Mesendoderm (in vitro differentiated cells): ENCODE measurements at regions not wholly inside any gene's neighbourhood (a gene's known extent, or its start where the extent isn't known, plus 50 kb on each side); places are given as distances from the start of the nearest gene placed in this dataset.

Source experiments
- DNase-seq: peaks from one replicate; pipeline ENCODE4 v3.0.0; 2013
- H2AK5ac ChIP-seq: 2 replicates; pipeline ENCODE4 v1.6.1; 2013; ENCODE audit warnings: low read length, inconsistent platforms
- H2BK120ac ChIP-seq: 2 replicates; pipeline ENCODE4 v1.6.1; 2013; ENCODE audit warnings: low read depth, mild to moderate bottlenecking, low read length, moderate library complexity, mixed read lengths
- H2BK15ac ChIP-seq: replicated peaks from 2 replicates; pipeline ENCODE4 v1.6.1; 2013; ENCODE audit warnings: low read depth, mild to moderate bottlenecking, moderate library complexity
- H2BK5ac ChIP-seq: 2 replicates; pipeline ENCODE4 v1.6.1; 2013; ENCODE audit warnings: low read length, inconsistent platforms
- H3K18ac ChIP-seq: 2 replicates; pipeline ENCODE4 v1.6.1; 2013; ENCODE audit warnings: mild to moderate bottlenecking, low read length, mixed read lengths
- H3K23ac ChIP-seq: one replicate; pipeline ENCODE4 v1.6.1; 2013; ENCODE audit warnings: low read length
- H3K27ac ChIP-seq: 2 replicates; pipeline ENCODE4 v1.5.1; 2013; ENCODE audit warnings: low read depth, mild to moderate bottlenecking, inconsistent platforms, low read length, moderate library complexity
- H3K27me3 ChIP-seq: 2 replicates; pipeline ENCODE4 v1.6.1; 2013; ENCODE audit warnings: low read length, control low read depth, mild to moderate bottlenecking, inconsistent platforms; ENCODE audit not compliant: insufficient read depth, poor library complexity
- H3K36me3 ChIP-seq: 2 replicates; pipeline ENCODE4 v1.6.1; 2013; ENCODE audit warnings: low read length, inconsistent platforms; ENCODE audit not compliant: control insufficient read depth, insufficient read depth
- H3K4ac ChIP-seq: one replicate; pipeline ENCODE4 v1.6.1; 2013; ENCODE audit warnings: low read depth, mild to moderate bottlenecking, low read length, moderate library complexity
- H3K4me1 ChIP-seq: 2 replicates; pipeline ENCODE4 v1.6.1; 2013; ENCODE audit warnings: low read depth, low read length, inconsistent platforms; ENCODE audit not compliant: control insufficient read depth
- H3K4me2 ChIP-seq: 2 replicates; pipeline ENCODE4 v1.6.1; 2013; ENCODE audit warnings: low read length
- H3K4me3 ChIP-seq: 2 replicates; pipeline ENCODE4 v1.5.1; 2013; ENCODE audit warnings: mild to moderate bottlenecking, low read length
- H3K56ac ChIP-seq: one replicate; pipeline ENCODE4 v1.6.1; 2013; ENCODE audit warnings: low read length
- H3K79me1 ChIP-seq: 2 replicates; pipeline ENCODE4 v1.6.1; 2013; ENCODE audit warnings: low read length, inconsistent platforms
- H3K79me2 ChIP-seq: 2 replicates; pipeline ENCODE4 v1.6.1; 2013; ENCODE audit warnings: mild to moderate bottlenecking, low read length; ENCODE audit not compliant: control insufficient read depth, insufficient read depth
- H3K9ac ChIP-seq: 2 replicates; pipeline ENCODE4 v1.6.1; 2013; ENCODE audit warnings: low read length, inconsistent platforms
- H4K5ac ChIP-seq: one replicate; pipeline ENCODE4 v1.6.1; 2013; ENCODE audit warnings: low read length
- H4K8ac ChIP-seq: one replicate; pipeline ENCODE4 v1.6.1; 2013; ENCODE audit warnings: low read depth, mild to moderate bottlenecking, control low read depth, low read length, moderate library complexity
- WGBS: extraction: QIAGEN DNeasy Blood & Tissue Kit; methylation state at CpG from one replicate; pipeline ENCODE4 v1.1.7; 2013; ENCODE audit warnings: low lambda C conversion rate, missing lambda C conversion rate; ENCODE audit not compliant: insufficient coverage; ENCODE audit errors: extremely low coverage; 5-methylcytosine and 5-hydroxymethylcytosine counted together

DNA sequence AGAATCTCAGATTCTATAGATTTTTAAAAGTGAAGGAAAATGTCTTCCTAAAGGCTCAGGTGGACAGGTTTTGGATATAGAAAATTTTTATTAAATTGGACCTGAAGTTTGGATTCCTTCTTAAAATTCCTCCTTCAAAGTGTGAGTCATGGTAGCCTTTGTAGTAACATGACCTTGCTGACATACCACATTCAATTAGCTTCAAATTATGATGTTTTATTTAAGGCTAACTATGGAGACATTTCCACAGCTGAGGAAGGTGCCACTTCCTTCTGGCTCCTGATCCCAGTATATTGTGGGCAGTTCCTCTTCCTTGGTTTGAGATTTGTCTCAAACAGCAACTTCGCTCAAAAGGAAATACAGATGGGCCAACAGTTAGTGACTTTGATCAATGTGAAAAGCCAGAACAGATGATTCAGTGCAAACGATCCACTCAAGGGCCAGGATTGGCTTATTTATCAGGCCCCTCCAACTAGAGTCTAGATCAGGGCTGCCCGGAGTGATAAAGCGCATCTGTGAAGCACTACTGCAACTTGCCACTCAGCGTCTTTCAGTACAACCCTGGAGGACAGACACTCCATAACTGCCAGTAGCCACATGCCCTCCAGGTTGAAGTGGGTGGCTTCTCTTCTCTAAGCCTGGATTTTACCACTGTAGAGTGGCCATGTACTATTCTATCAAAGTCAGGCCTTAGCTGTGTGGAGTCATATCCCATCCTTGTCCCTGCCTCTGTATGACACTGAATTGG is 573.5 kb downstream of the KIF20B start:
- no peak overlapping the region for H2AK5ac ChIP-seq
- no peaks in the 10 kb centered on the region for H3K4me1 ChIP-seq
- no peaks in the 10 kb centered on the region for H3K27me3 ChIP-seq
- H2BK5ac ChIP-seq, result no peak overlapping the region
- no peak overlapping the region for H2BK120ac ChIP-seq
- H3K18ac ChIP-seq, result no peak overlapping the region
- no peak overlapping the region for H3K4ac ChIP-seq
- WGBS, result no CpG with 5 or more reads among the region's 5 CpGs
- H3K23ac ChIP-seq, result no peak overlapping the region
- no peak overlapping the region for H3K4me3 ChIP-seq
- DNase-seq, result no peak
- no peaks in the 10 kb centered on the region for H3K79me1 ChIP-seq
- H3K4me2 ChIP-seq, result no peak overlapping the region
- no peaks in the 10 kb centered on the region for H3K79me2 ChIP-seq
- no peak overlapping the region for H2BK15ac ChIP-seq
- H3K56ac ChIP-seq, result no peak overlapping the region
- H4K8ac ChIP-seq, result no peak overlapping the region
- no peak overlapping the region for H3K27ac ChIP-seq
- H3K9ac ChIP-seq, result no peak overlapping the region
- H3K36me3 ChIP-seq, result no peaks in the 10 kb centered on the region
- no peak overlapping the region for H4K5ac ChIP-seq

DNA sequence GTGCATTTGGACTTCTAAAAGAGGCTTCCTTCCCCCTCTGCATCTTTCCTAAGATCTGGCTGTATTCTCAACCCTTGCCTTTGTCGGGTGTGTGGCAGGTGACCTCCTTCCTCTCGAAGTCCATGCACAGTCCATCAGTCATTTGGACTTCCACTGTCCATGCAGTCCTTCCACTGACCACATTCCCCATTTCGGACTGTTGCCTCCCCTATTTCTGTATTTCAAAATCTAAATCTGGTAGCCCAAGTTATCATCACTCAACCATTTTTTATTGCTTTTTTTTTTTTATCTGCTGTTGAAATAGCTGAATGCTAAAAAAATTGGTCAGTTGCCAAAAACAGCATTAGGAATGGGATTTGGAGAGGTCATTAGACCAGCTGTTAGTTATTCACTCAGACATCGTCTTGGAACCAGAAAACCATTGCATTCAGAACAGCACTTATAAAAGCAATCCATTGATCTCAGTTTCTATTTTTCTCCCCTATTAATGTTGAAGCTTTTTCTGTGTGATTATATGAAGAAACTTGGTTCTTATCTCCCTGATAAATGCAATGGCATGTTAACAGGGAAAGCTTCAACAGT is 575.6 kb downstream of the KIF20B start:
- Histone ChIP-seq H2BK120ac (no peak overlapping the region), H2BK15ac (no peak overlapping the region), H3K4me1 (no peaks in the 10 kb centered on the region), H2AK5ac (no peak overlapping the region), H3K56ac (no peak overlapping the region), H3K4ac (no peak overlapping the region), H4K5ac (no peak overlapping the region), H3K27me3 (no peaks in the 10 kb centered on the region), H3K79me2 (no peaks in the 10 kb centered on the region), H3K27ac (no peak overlapping the region), H3K4me3 (no peak overlapping the region), H2BK5ac (no peak overlapping the region), H4K8ac (no peak overlapping the region), H3K36me3 (no peaks in the 10 kb centered on the region), H3K23ac (no peak overlapping the region), H3K4me2 (no peak overlapping the region), H3K9ac (no peak overlapping the region), H3K79me1 (no peaks in the 10 kb centered on the region), H3K18ac (no peak overlapping the region)
- no peak for DNase-seq
- WGBS, result no CpG with 5 or more reads among the region's 4 CpGs

DNA sequence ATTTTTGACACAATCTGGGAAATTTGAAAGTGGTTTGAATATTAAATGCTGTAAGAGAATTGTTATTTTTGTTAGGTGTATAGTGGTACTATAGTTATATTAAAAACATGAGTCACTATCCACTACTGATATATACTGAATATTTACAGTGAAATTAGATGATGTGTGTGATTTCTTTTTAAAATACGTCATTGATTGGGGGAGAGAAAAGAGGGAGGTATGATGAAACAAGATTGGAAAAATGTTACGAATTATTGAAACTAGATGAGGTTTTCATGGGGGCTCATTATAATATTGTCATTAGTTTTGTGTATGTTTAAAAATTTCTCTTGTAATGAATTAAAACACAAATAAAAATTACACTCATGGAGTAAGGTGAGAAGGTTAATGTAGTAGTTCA is 571.4 kb downstream of the HTR7 start:
- Histone ChIP-seq H2AK5ac (no peak overlapping the region), H3K23ac (no peak overlapping the region), H3K9ac (no peak overlapping the region), H2BK120ac (no peak overlapping the region), H4K5ac (no peak overlapping the region), H4K8ac (no peak overlapping the region), H3K79me2 (no peaks in the 10 kb centered on the region), H3K27me3 (no peaks in the 10 kb centered on the region), H3K27ac (no peak overlapping the region), H3K56ac (no peak overlapping the region), H2BK5ac (no peak overlapping the region), H3K79me1 (no peaks in the 10 kb centered on the region), H3K4ac (no peak overlapping the region), H2BK15ac (no peak overlapping the region), H3K36me3 (no peaks in the 10 kb centered on the region), H3K4me1 (no peaks in the 10 kb centered on the region), H3K4me2 (no peak overlapping the region), H3K4me3 (no peak overlapping the region), H3K18ac (no peak overlapping the region)
- 100% methylated on average over 2 of the region's 2 CpGs for WGBS
- DNase-seq, result no peak

GRCh38 chr10:90286941-90287340 is 570.9 kb downstream of the HTR7 start:
- H3K27me3 ChIP-seq, result no peaks in the 10 kb centered on the region
- no peak overlapping the region for H3K9ac ChIP-seq
- H2BK5ac ChIP-seq, result no peak overlapping the region
- H3K79me1 ChIP-seq, result no peaks in the 10 kb centered on the region
- H3K56ac ChIP-seq, result no peak overlapping the region
- DNase-seq, result no peak
- no peak overlapping the region for H4K5ac ChIP-seq
- H3K79me2 ChIP-seq, result no peaks in the 10 kb centered on the region
- H2BK15ac ChIP-seq, result no peak overlapping the region
- no peaks in the 10 kb centered on the region for H3K4me1 ChIP-seq
- H4K8ac ChIP-seq, result no peak overlapping the region
- H3K18ac ChIP-seq, result no peak overlapping the region
- H3K23ac ChIP-seq, result no peak overlapping the region
- H2AK5ac ChIP-seq, result no peak overlapping the region
- H3K4me2 ChIP-seq, result no peak overlapping the region
- no peak overlapping the region for H2BK120ac ChIP-seq
- no CpG with 5 or more reads among the region's 1 CpG for WGBS
- no peaks in the 10 kb centered on the region for H3K36me3 ChIP-seq
- H3K4ac ChIP-seq, result no peak overlapping the region
- no peak overlapping the region for H3K4me3 ChIP-seq
- H3K27ac ChIP-seq, result no peak overlapping the region

GRCh38 chr10:90288391-90288933 is 569.4 kb downstream of the HTR7 start:
- Histone ChIP-seq H3K27ac (no peak overlapping the region), H2BK15ac (no peak overlapping the region), H3K18ac (no peak overlapping the region), H3K4me1 (no peaks in the 10 kb centered on the region), H3K56ac (peak overlapping the region; percentile 19), H3K36me3 (no peaks in the 10 kb centered on the region), H2AK5ac (no peak overlapping the region), H3K27me3 (no peaks in the 10 kb centered on the region), H3K79me1 (no peaks in the 10 kb centered on the region), H3K4ac (no peak overlapping the region), H2BK5ac (no peak overlapping the region), H3K79me2 (no peaks in the 10 kb centered on the region), H3K23ac (no peak overlapping the region), H2BK120ac (no peak overlapping the region), H4K5ac (no peak overlapping the region), H3K4me2 (no peak overlapping the region), H3K9ac (no peak overlapping the region), H4K8ac (no peak overlapping the region), H3K4me3 (no peak overlapping the region)
- peak; percentile 57 for DNase-seq
- WGBS, result no CpG with 5 or more reads among the region's 1 CpG
